ENCODE measurements at regions not wholly inside any gene's neighbourhood (a gene's known extent, or its start where the extent isn't known, plus 50 kb on each side); places are given as distances from the start of the nearest gene placed in this dataset.
"Not testable (repeated sequence)": the region's sequence is repeated elsewhere in the genome, so short reads cannot be mapped to it uniquely, and the experiment has no call there.

DNA sequence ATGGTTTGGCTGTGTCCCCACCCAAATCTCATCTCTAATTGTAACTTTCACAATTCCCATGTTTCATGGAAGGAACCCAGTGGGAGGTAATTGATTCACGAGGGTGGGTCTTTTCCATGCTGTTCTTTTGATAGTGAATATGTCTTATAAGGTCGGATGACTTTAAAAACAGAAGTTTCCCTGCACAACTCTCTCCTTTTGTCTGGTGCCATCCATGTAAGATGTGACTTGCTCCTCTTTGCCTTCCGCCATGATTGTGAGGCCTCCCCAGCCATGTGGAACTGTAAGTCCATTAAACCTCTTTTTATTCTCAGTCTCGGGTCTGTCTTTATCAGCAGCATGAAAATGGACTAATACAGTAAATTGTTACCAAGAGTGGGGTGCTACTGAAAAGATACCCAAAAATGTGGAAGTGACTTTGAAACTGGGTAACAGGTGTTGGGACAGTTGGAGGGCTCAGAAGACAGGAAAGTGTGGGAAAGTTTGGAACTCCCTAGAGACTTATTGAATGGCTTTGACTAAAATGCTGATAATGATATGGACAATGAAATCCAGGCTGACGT is 251.4 kb upstream of the GK2 start:
- DNase-seq: not testable (repeated sequence)

DNA sequence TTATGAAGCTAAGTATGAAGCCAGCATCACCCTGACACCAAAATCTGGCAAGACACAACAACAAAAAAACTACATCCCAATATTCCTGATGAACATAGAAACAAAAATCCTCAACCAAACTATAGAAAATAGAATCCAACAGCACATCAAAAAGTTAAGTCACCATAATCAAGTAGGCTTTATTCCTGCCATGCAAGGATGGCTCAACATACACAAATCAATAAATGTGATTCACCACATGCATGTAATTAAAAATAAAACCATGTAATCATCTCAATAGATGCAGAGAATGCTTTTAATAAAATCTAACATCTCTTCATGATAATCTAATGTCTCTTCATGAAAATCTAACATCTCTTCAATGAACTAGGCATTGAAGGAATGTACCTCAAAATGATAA is 249.4 kb upstream of the GK2 start:
- DNase-seq: no peak

GRCh38 chr4:79653871-79654270 is 245.8 kb upstream of the GK2 start:
- peak; percentile 75 for DNase-seq

DNA sequence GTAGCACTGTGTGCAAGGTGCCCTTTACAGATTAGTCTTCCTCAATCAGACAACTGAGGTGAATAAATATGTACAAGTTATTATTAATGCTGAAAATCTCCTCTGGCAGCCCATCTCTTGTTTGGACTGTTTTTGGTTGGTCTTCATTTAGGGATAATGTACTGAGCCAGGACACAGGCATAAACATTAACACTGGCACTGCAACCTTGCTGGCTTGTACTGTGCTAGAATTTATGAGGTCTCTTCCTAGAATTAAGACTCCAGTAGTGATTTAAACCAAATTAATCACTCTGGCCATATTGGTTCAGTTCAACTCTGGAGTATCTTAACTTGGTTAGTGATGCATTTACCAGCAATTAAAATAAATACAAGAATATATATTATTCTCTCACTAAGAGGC is 244.7 kb upstream of the GK2 start:
- DNase-seq: no peak

DNA sequence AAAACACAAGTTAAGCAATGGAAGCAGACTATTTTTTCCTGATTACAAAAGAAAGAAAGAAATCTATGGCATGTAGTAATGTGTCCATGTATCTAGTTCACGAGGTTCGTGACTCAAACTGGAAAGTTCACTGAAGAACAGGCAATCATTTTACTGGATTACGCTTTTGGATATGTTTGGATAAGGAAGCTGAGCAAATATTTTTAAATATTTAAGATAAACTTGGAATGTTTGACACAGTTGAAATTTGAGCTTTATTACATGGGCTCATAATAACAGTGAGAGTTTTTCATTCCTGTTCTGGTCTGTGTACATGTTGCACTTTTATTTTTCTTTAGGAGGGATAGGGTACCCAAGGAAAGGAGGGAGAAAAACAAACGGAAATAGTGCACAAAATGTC is 244.2 kb upstream of the GK2 start:
- no peak for DNase-seq

DNA sequence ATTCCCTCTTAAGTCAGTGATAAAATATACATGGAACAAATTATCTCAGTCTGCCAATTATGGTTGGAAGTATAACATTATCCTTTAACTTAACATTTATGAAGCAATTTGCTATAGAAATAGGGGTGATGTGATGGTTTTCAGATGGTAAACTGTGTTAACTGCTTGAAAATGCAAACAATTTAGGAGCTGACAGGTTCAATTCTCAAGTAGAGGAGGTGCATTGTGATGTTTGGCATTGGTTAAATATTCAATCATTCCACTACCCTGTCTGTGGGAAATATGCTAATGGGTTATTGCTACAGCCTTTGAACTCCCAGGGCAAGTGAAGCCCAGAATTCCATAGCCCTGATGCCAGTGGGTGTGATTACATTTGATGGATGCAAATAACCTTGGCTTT is 243.4 kb upstream of the GK2 start:
- DNase-seq: no peak

- DNase-seq: no peak
Observed at GRCh38 chr4:79650794-79651431, 242.9 kb upstream of the GK2 start.

GRCh38 chr4:79650217-79650616 is 242.2 kb upstream of the GK2 start:
- no peak for DNase-seq

- DNase-seq: no peak
Observed at GRCh38 chr4:79645942-79646341, 237.9 kb upstream of the GK2 start.

DNA sequence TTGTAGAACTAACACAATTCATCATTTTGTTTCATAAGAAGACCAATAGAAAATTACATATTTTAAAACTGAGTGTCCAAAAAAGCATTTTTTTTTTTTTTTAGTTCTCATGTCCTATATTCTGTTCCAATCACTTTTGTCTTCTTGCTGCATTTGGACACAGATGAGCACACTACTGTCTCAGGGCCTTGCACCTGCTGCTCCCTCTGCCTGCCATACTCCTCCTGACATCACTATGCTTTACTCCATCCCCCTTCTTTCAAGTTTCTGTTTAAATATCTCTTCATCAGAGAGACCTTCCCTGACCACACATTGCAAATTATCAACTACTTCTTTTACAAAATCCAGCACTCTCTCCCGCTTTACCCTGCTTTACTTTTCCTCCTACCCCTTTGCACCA is 230.7 kb upstream of the GK2 start:
- no peak for DNase-seq

- no peak for DNase-seq
Observed at GRCh38 chr4:79636991-79637390, 229.0 kb upstream of the GK2 start.

- DNase-seq: no peak
Observed at GRCh38 chr4:79634111-79634510, 226.1 kb upstream of the GK2 start.

GRCh38 chr4:79632114-79632513 is 224.1 kb upstream of the GK2 start:
- no peak for DNase-seq

DNA sequence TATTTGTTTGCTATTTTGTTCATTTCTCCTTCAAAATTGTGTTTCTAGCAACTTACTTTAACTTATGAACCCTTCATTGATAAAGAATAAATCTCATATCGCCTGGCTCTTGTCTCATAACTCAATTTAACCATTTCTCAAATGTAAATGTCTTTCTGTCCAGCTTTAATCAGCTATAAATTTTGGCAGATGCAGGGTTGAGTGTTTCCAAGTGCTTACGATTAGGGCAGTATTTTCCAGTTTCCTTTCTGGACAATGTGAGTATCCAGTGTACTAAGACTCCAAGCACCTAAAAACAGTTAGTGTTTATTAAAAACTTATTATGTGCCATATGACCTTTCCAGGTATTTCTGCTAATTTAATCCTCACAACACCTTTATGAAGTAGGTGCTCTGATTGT is 218.6 kb upstream of the GK2 start:
- no peak for DNase-seq

GRCh38 chr4:79626101-79626500 is 218.1 kb upstream of the GK2 start:
- DNase-seq: no peak

- peak; percentile 18 for DNase-seq
Observed at GRCh38 chr4:79625361-79625760, 217.3 kb upstream of the GK2 start.

- peak; percentile 92 for DNase-seq
Observed at GRCh38 chr4:79623021-79623870, 215.2 kb upstream of the GK2 start.

DNA sequence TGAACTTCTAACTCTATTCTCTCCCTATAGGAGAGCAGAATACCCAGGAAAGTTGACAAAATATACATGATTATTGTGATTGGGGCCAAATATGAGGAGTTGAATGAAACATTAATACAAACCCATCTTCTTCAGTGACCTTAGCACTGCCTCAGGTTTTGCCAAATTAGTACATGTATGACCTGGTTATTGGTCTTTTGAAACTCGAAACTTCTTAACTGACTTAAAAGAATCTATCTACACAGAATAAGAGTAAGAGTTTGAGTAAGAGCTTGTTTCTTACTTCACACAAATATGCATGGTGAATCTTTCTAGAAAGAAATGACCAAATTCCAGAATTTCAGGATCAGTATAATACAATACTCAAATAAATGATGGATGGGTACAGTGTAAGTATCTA is 213.0 kb upstream of the GK2 start:
- no peak for DNase-seq

DNA sequence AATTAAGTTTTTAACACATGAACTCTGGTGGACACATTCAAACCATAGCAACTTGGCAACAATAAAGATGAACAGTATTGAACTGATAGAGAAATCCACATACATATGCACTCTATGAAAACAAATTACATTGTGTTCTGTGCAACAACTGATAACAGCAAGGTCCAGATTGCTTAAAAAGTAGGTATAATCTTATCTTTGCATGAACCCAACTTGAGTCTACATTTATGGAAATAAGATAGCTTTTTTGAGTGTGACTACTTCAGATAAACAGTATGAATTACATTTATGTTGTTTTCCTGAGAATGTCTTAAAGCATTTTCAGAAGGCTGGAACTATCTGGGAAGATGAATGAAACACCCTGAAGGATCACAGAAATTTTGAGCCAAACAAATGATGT is 212.6 kb upstream of the GK2 start:
- no peak for DNase-seq

DNA sequence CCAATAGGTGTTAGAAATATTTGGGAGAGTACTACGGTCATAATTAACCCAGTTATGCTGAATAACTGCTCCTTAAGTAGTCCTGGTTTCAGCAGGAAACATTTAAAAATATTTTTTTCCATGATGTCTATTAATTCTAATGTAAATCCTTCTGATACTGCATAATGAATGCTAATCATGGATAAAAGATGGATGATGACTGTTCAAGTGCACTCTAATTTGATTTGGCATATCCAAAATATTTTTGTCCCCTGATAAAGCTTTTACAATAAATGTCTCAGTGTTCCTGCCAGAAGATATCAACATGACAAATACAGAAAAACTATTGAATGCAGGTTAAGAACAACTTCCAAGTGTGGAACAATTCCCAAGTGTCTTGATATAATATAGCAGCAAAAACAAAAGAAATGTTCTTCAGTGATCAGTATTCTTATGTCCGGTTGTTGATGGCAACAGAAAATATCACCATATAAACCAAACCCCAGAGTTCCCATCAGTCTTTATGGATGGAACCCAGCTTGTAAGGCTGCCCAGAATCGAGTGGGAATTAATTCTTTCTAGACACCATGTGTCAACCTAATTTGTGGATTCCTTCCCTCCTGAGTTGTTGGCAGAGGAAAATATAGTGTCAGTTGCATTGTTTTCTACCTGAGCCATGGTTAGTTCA is 205.4 kb upstream of the GK2 start:
- DNase-seq: no peak

DNA sequence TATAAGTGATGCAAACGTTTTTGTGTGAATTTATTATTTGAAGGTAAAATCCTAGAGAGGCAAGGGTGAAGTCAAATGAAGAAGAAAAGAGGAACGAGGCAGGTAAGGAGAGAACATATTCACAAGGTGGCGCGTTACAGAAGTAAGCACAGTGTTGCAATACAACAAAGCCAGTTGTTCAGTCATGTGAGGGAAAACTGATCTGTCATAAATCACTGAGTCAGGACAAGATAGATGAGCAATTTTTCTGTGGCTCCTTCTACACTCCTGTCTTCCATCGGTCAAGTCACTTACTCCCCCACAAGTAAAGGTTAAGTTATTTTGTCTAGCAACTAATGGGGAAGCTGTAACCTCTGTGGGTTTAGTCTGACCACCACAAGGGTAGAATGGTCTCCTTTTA is 203.0 kb upstream of the GK2 start:
- no peak for DNase-seq

DNA sequence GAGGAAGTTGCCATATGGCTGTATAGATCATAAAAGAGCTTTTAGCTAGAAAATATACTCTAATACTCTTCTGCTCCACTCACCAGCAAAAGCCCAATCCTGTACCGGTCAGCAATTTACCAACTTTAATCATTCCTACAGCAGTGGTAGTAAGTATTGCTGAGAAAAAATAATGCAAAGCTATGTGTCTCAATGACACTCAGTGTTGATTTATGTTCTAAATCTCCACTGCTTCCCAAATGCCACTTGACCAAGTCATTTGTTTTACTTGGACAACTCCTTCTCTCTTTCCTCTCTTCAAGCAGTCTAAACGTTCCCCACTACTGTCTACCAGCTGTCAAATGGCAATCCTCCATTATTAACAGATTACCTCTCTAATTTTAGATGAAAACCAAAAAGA is 201.8 kb upstream of the GK2 start:
- no peak for DNase-seq

- no peak for DNase-seq
Observed at GRCh38 chr4:79607979-79608378, 200.0 kb upstream of the GK2 start.

DNA sequence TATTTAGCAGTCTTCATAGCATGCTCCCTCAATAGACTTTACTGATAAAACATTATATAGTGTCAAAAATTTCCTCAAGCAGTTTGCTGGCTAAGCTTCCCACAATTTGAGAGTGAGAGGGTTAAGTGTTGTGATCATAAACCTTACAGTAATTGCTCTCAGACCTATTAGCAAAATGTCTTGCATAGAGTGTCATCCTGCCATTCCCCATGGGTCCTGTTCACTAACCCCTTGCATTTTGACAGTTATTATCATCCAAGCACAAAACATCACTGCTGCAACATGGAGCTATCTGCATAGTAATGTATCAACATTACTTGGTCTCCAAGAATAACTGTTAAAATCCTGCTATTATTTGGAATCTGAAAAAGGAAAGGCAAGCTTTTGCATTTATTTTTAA is 196.1 kb upstream of the GK2 start:
- no peak for DNase-seq
